CD14-positive monocyte (primary cell): ENCODE measurements at regions not wholly inside any gene's neighbourhood (a gene's known extent, or its start where the extent isn't known, plus 50 kb on each side); places are given as distances from the start of the nearest gene placed in this dataset.

ENCODE experiments used
- DNase-seq, 3 donors: peaks; one replicate each; pipeline ENCODE4 v3.0.0-alpha.2; 2011 to 2022
- H2AFZ ChIP-seq: 2 replicates; pipeline ENCODE4 v1.6.0; 2012; ENCODE audit warnings: mild to moderate bottlenecking, low read depth, low read length, inconsistent platforms; ENCODE audit not compliant: insufficient read depth, poor library complexity, severe bottlenecking
- H3K27ac ChIP-seq, 2 donors: 1 replicate in 1 of 2; 2 replicates in 1 of 2; pipeline ENCODE4 v1.5.1; 2012 to 2013; ENCODE audit warnings: low read length in 2 of 2, control low read depth in 1 of 2, inconsistent platforms in 1 of 2, low read depth in 1 of 2, mild to moderate bottlenecking in 1 of 2
- H3K27me3 ChIP-seq, 2 donors: one replicate each; pipeline versions ENCODE4 v1.6.0 to v1.6.1; 2011 to 2013; ENCODE audit warnings: low read length in 2 of 2; ENCODE audit not compliant: control insufficient read depth in 2 of 2, insufficient read depth in 2 of 2
- H3K36me3 ChIP-seq, 2 donors: replicated peaks in 1 of 2; 1 replicate in 1 of 2; 2 replicates in 1 of 2; pipeline versions ENCODE4 v1.5.1 to v1.6.1; 2012 to 2013; ENCODE audit warnings: low read length in 2 of 2, control low read depth in 1 of 2, inconsistent platforms in 1 of 2, mild to moderate bottlenecking in 1 of 2; ENCODE audit not compliant: insufficient read depth in 2 of 2, control insufficient read depth in 1 of 2
- H3K4me1 ChIP-seq, 2 donors: 1 replicate in 1 of 2; 2 replicates in 1 of 2; pipeline versions ENCODE4 v1.5.1 to v1.6.1; 2012 to 2013; ENCODE audit warnings: low read length in 2 of 2, control low read depth in 1 of 2, inconsistent platforms in 1 of 2, mild to moderate bottlenecking in 1 of 2, moderate library complexity in 1 of 2; ENCODE audit not compliant: insufficient read depth in 2 of 2, control insufficient read depth in 1 of 2
- H3K4me2 ChIP-seq: replicated peaks from 2 replicates; pipeline ENCODE3; 2012; ENCODE audit warnings: low read length, moderate library complexity, mild to moderate bottlenecking; ENCODE audit not compliant: poor library complexity, severe bottlenecking; ENCODE audit errors: extremely low read depth
- H3K4me3 ChIP-seq, 3 experiments: fragments of 200-600 bp in 1 of 3; sonication (generic) in 1 of 3; replicated peaks in 1 of 3; 1 replicate in 2 of 3; 2 replicates in 1 of 3; pipeline ENCODE4 v1.5.1; 2011 to 2013; ENCODE audit warnings: low read length in 3 of 3, mild to moderate bottlenecking in 3 of 3, control low read depth in 2 of 3, low read depth in 2 of 3, inconsistent platforms in 1 of 3, moderate library complexity in 1 of 3
- H3K79me2 ChIP-seq: 2 replicates; pipeline ENCODE4 v1.6.0; 2012; ENCODE audit warnings: mild to moderate bottlenecking, control low read depth, inconsistent platforms, low read length, moderate library complexity; ENCODE audit not compliant: insufficient read depth
- H3K9ac ChIP-seq: 2 replicates; pipeline ENCODE4 v1.6.0; 2017; ENCODE audit warnings: low read length, mild to moderate bottlenecking; ENCODE audit not compliant: insufficient read depth, poor library complexity, severe bottlenecking
- H3K9me3 ChIP-seq, 2 donors: replicated peaks in 1 of 2; 1 replicate in 1 of 2; 2 replicates in 1 of 2; pipeline versions ENCODE4 v1.5.1 to v1.6.1; 2012 to 2013; ENCODE audit warnings: low read length in 2 of 2, control low read depth in 1 of 2; ENCODE audit not compliant: control insufficient read depth in 1 of 2, insufficient read depth in 1 of 2
- H4K20me1 ChIP-seq: 2 replicates; pipeline ENCODE4 v1.6.0; 2012; ENCODE audit warnings: mild to moderate bottlenecking, low read length, control low read depth, moderate library complexity; ENCODE audit not compliant: insufficient read depth
- H3K27ac Mint-ChIP-seq, 7 donors: one replicate each; pipeline ENCODE4 v1.8.0; 2020; ENCODE audit warnings: mild to moderate bottlenecking in 7 of 7, mixed read lengths in 7 of 7, moderate library complexity in 6 of 7, inconsistent platforms in 2 of 7
- H3K27me3 Mint-ChIP-seq, 3 donors: one replicate each; pipeline ENCODE4 v1.8.0; 2021 to 2022; ENCODE audit warnings: low read depth in 3 of 3, mild to moderate bottlenecking in 3 of 3, mixed read lengths in 3 of 3, moderate library complexity in 3 of 3, inconsistent platforms in 1 of 3
- H3K36me3 Mint-ChIP-seq, 2 donors: one replicate each; pipeline ENCODE4 v1.8.0; 2020; ENCODE audit warnings: mixed read lengths in 2 of 2, inconsistent platforms in 1 of 2, mild to moderate bottlenecking in 1 of 2
- H3K4me1 Mint-ChIP-seq: one replicate; pipeline ENCODE4 v1.8.0; 2020; ENCODE audit warnings: mild to moderate bottlenecking, mixed read lengths
- H3K4me3 Mint-ChIP-seq, 2 donors: one replicate each; pipeline ENCODE4 v1.8.0; 2020; ENCODE audit warnings: mild to moderate bottlenecking in 2 of 2, mixed read lengths in 2 of 2, moderate library complexity in 1 of 2
- H3K9me3 Mint-ChIP-seq, 7 donors: one replicate each; pipeline ENCODE4 v1.8.0; 2020 to 2022; ENCODE audit warnings: mixed read lengths in 7 of 7, mild to moderate bottlenecking in 6 of 7, moderate library complexity in 6 of 7, inconsistent platforms in 2 of 7
- CTCF ChIP-seq: fragments of 200-600 bp; IDR thresholded peaks from one replicate; pipeline ENCODE4 v1.8.0; 2022; ENCODE audit warnings: antibody characterized with exemption, mild to moderate bottlenecking
- WGBS: methylation state at CpG from one replicate; pipeline ENCODE4 v1.1.5; 2013; ENCODE audit warnings: missing lambda C conversion rate; ENCODE audit not compliant: insufficient coverage; 5-methylcytosine and 5-hydroxymethylcytosine counted together
- intact Hi-C, 2 donors: fragments of 100-400 bp; cut with micrococcal nuclease; formaldehyde crosslinking; loops; one replicate each; pipeline versions ENCODE4 v1.15.0 to v1.15.1; 2023

GRCh38 chr4:27484216-27484615, 623.6 kb downstream of the STIM2 start:
- no peaks in the 10 kb centered on the region for H3K4me1 ChIP-seq
- H3K9me3 ChIP-seq: no peaks in the 10 kb centered on the region
- H3K36me3 ChIP-seq: no peaks in the 10 kb centered on the region
- H3K27ac Mint-ChIP-seq: no peak overlapping the region
- H2AFZ ChIP-seq: no peak overlapping the region
- H4K20me1 ChIP-seq: no peaks in the 10 kb centered on the region
- no peak overlapping the region for H3K9ac ChIP-seq
- H3K4me3 Mint-ChIP-seq: no peak overlapping the region
- 100% methylated on average over 5 of the region's 8 CpGs for WGBS
- H3K27ac ChIP-seq: no peak overlapping the region
- TF ChIP-seq CTCF: no peak
- H3K4me3 ChIP-seq: no peak overlapping the region
- H3K27me3 Mint-ChIP-seq: peaks cover 0 to 2% (median 0%) of the 10 kb centered on the region in 3 donors
- no peaks in the 10 kb centered on the region for H3K36me3 Mint-ChIP-seq
- H3K27me3 ChIP-seq: no peaks in the 10 kb centered on the region
- no peaks in the 10 kb centered on the region for H3K79me2 ChIP-seq
- H3K9me3 Mint-ChIP-seq: peaks cover 0 to 8% (median 0%) of the 10 kb centered on the region in 7 donors
- intact Hi-C loops: no loop called here
- no peak for DNase-seq
- H3K4me2 ChIP-seq: no peak overlapping the region
- H3K4me1 Mint-ChIP-seq: no peaks in the 10 kb centered on the region

- H3K4me3 Mint-ChIP-seq: no peak overlapping the region
- H3K4me2 ChIP-seq: no peak overlapping the region
- peaks cover 0 to 4% (median 0%) of the 10 kb centered on the region in 7 donors for H3K9me3 Mint-ChIP-seq
- intact Hi-C loops: no loop called here
- H2AFZ ChIP-seq: no peak overlapping the region
- no peak overlapping the region for H3K4me3 ChIP-seq
- no peak overlapping the region for H3K27ac Mint-ChIP-seq
- H3K9me3 ChIP-seq: no peaks in the 10 kb centered on the region
- H3K79me2 ChIP-seq: no peaks in the 10 kb centered on the region
- 83% methylated on average over 4 of the region's 4 CpGs for WGBS
- no peak overlapping the region for H3K9ac ChIP-seq
- peaks cover 0 to 1% (median 0%) of the 10 kb centered on the region in 3 donors for H3K27me3 Mint-ChIP-seq
- TF ChIP-seq CTCF: no peak
- no peak overlapping the region for H3K27ac ChIP-seq
- no peaks in the 10 kb centered on the region for H3K36me3 Mint-ChIP-seq
- H3K27me3 ChIP-seq: no peaks in the 10 kb centered on the region
- no peak for DNase-seq
- no peaks in the 10 kb centered on the region for H3K4me1 Mint-ChIP-seq
- no peaks in the 10 kb centered on the region for H4K20me1 ChIP-seq
- no peaks in the 10 kb centered on the region for H3K36me3 ChIP-seq
- H3K4me1 ChIP-seq: no peaks in the 10 kb centered on the region
Measured at GRCh38 chr4:27490315-27490714, 629.7 kb downstream of the STIM2 start.
